CD4-positive, alpha-beta T cell (primary cell): ENCODE measurements at regions not wholly inside any gene's neighbourhood (a gene's known extent, or its start where the extent isn't known, plus 50 kb on each side); places are given as distances from the start of the nearest gene placed in this dataset.

Experiments used
- ATAC-seq: fragments of 200-7000 bp; cut with Tn5 transposase; one replicate; pipeline ENCODE4 v1.10.0; 2022; ENCODE audit warnings: mild to moderate bottlenecking; ENCODE audit not compliant: poor library complexity
- CTCF ChIA-PET: fragments of 350-600 bp; sonication (Branson Sonifier 250); formaldehyde crosslinking; loops from one replicate; lab custom pipeline; 2021; ENCODE audit warnings: antibody characterized with exemption, inconsistent platforms; lab: Charles Lee
- POLR2A ChIA-PET: fragments of 350-600 bp; sonication (Branson Sonifier 250); formaldehyde crosslinking; loops from one replicate; lab custom pipeline; 2021; ENCODE audit warnings: antibody characterized with exemption, inconsistent platforms; lab: Charles Lee
- DNase-seq, 14 experiments: peaks; one replicate each; pipeline ENCODE4 v3.0.0-alpha.2; 2013 to 2020; ENCODE audit warnings: mixed read lengths in 2 of 14
- H3K27ac ChIP-seq, 2 donors: one replicate each; pipeline versions ENCODE4 v1.5.1 to v1.7.0; 2013; ENCODE audit warnings: low read length in 2 of 2, low read depth in 1 of 2, mild to moderate bottlenecking in 1 of 2
- H3K27me3 ChIP-seq, 2 experiments: 1 replicate in 1 of 2; 2 replicates in 1 of 2; pipeline versions ENCODE4 v1.6.1 to v1.7.0; 2013; ENCODE audit warnings: low read length in 2 of 2, control low read depth in 1 of 2, mild to moderate bottlenecking in 1 of 2, moderate library complexity in 1 of 2; ENCODE audit not compliant: insufficient read depth in 2 of 2, control insufficient read depth in 1 of 2
- H3K36me3 ChIP-seq: one replicate; pipeline ENCODE4 v1.6.1; 2013; ENCODE audit warnings: low read length, control low read depth; ENCODE audit not compliant: insufficient read depth
- H3K4me1 ChIP-seq: one replicate; pipeline ENCODE4 v1.6.1; 2013; ENCODE audit warnings: low read length, control low read depth; ENCODE audit not compliant: insufficient read depth
- H3K4me3 ChIP-seq: one replicate; pipeline ENCODE4 v1.5.1; 2013; ENCODE audit warnings: mild to moderate bottlenecking, low read length, moderate library complexity
- H3K9me3 ChIP-seq, 2 experiments: 1 replicate in 1 of 2; 2 replicates in 1 of 2; pipeline versions ENCODE4 v1.6.1 to v1.7.0; 2013; ENCODE audit warnings: low read length in 2 of 2, mild to moderate bottlenecking in 2 of 2, control low read depth in 1 of 2, moderate library complexity in 1 of 2; ENCODE audit not compliant: control insufficient read depth in 1 of 2, insufficient read depth in 1 of 2
- H3K27ac Mint-ChIP-seq: one replicate; pipeline ENCODE4 v1.8.0; 2020; ENCODE audit warnings: mixed read lengths
- H3K27me3 Mint-ChIP-seq: one replicate; pipeline ENCODE4 v1.8.0; 2021; ENCODE audit warnings: mixed read lengths
- H3K36me3 Mint-ChIP-seq: one replicate; pipeline ENCODE4 v1.8.0; 2021; ENCODE audit warnings: low read depth, mixed read lengths
- H3K4me1 Mint-ChIP-seq: one replicate; pipeline ENCODE4 v1.8.0; 2021; ENCODE audit warnings: low read depth, mixed read lengths
- H3K4me3 Mint-ChIP-seq: one replicate; pipeline ENCODE4 v1.8.0; 2020; ENCODE audit warnings: mild to moderate bottlenecking, mixed read lengths
- H3K9me3 Mint-ChIP-seq: one replicate; pipeline ENCODE4 v1.8.0; 2020; ENCODE audit warnings: mixed read lengths
- CTCF ChIP-seq: fragments of 200-600 bp; IDR thresholded peaks from one replicate; pipeline ENCODE4 v1.8.0; 2022; ENCODE audit warnings: antibody characterized with exemption, mild to moderate bottlenecking
- intact Hi-C, 2 experiments: fragments of 100-400 bp; cut with DNase I in 1 of 2; cut with micrococcal nuclease in 1 of 2; formaldehyde crosslinking; loops; one replicate each; pipeline versions ENCODE4 v1.15.1 to v1.9.0; 2023 to 2025; cut with DNase I, micrococcal nuclease

- Mint-ChIP-seq H3K4me3 (no peak overlapping the region), H3K9me3 (no peaks in the 10 kb centered on the region), H3K4me1 (no peaks in the 10 kb centered on the region), H3K27me3 (peaks cover 18% of the 10 kb centered on the region), H3K36me3 (no peaks in the 10 kb centered on the region), H3K27ac (no peak overlapping the region)
- Histone ChIP-seq H3K36me3 (no peaks in the 10 kb centered on the region), H3K4me1 (no peaks in the 10 kb centered on the region), H3K9me3 (no peaks in the 10 kb centered on the region), H3K27me3 (no peaks in the 10 kb centered on the region), H3K27ac (no peak overlapping the region), H3K4me3 (no peak overlapping the region)
- CTCF ChIA-PET, result no interaction called here
- no peak for TF ChIP-seq CTCF
- POLR2A ChIA-PET, result no interaction called here
- intact Hi-C loops, result no loop called here
- ATAC-seq, result no peak
- no peak for DNase-seq
These were observed 166.8 kb downstream of the PSAT1 start for GRCh38 chr9:78463750-78464149.

- ChIA-PET POLR2A (no interaction called here), CTCF (no interaction called here)
- no peak for TF ChIP-seq CTCF
- Histone ChIP-seq H3K27me3 (no peaks in the 10 kb centered on the region), H3K4me1 (no peaks in the 10 kb centered on the region), H3K9me3 (no peaks in the 10 kb centered on the region), H3K27ac (no peak overlapping the region), H3K4me3 (no peak overlapping the region), H3K36me3 (no peaks in the 10 kb centered on the region)
- ATAC-seq (no peak), DNase-seq (no peak)
- Mint-ChIP-seq H3K27me3 (peaks cover 25% of the 10 kb centered on the region), H3K9me3 (no peaks in the 10 kb centered on the region), H3K4me1 (no peaks in the 10 kb centered on the region), H3K4me3 (no peak overlapping the region), H3K27ac (no peak overlapping the region), H3K36me3 (no peaks in the 10 kb centered on the region)
- intact Hi-C loops, result no loop called here
These were observed 171.3 kb downstream of the PSAT1 start for GRCh38 chr9:78468231-78468630.

GRCh38 chr9:78468974-78469576 is 172.2 kb downstream of the PSAT1 start:
- CTCF ChIA-PET, result no interaction called here
- peaks cover 25% of the 10 kb centered on the region for H3K27me3 Mint-ChIP-seq
- no peaks in the 10 kb centered on the region for H3K27me3 ChIP-seq
- H3K9me3 ChIP-seq, result no peaks in the 10 kb centered on the region
- H3K27ac Mint-ChIP-seq, result no peak overlapping the region
- no peaks in the 10 kb centered on the region for H3K36me3 Mint-ChIP-seq
- TF ChIP-seq CTCF, result no peak
- no peaks in the 10 kb centered on the region for H3K4me1 ChIP-seq
- intact Hi-C loops, result no loop called here
- no peak for ATAC-seq
- no peak for DNase-seq
- no peaks in the 10 kb centered on the region for H3K36me3 ChIP-seq
- POLR2A ChIA-PET, result no interaction called here
- no peak overlapping the region for H3K4me3 ChIP-seq
- no peak overlapping the region for H3K4me3 Mint-ChIP-seq
- H3K4me1 Mint-ChIP-seq, result no peaks in the 10 kb centered on the region
- H3K9me3 Mint-ChIP-seq, result no peaks in the 10 kb centered on the region
- no peak overlapping the region for H3K27ac ChIP-seq
